Stimulated activated CD8-positive, alpha-beta memory T cell treated with anti-CD3 and anti-CD28 coated beads, Interleukin-4, amount 100 ng/mL, for 24 hours (primary cell): ENCODE measurements at regions not wholly inside any gene's neighbourhood (a gene's known extent, or its start where the extent isn't known, plus 50 kb on each side); places are given as distances from the start of the nearest gene placed in this dataset.

Experiments used
- DNase-seq: peaks from one replicate; pipeline ENCODE4 v3.0.0-alpha.2; 2020; ENCODE audit warnings: low read depth

DNA sequence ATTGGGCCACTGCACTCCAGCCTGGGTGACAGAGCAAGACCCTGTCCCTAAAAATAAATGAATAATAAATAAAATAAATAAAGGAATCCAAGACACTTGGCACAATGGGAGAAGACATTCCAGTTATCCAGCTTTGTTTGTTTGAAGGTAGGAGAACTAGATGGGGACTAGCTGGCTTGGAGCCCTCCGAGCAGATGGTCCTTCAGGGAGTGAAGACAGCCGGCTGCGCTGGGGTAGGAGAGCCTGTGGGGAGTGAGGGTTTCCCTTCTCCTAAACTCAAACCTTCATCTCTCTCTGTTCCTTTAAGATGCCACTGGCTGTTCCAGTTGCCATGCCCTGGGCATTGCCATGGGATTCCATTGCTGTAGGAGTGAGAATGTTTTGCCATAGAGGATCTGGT is 120.6 kb downstream of the NAV1 start:
- DNase-seq: no peak

DNA sequence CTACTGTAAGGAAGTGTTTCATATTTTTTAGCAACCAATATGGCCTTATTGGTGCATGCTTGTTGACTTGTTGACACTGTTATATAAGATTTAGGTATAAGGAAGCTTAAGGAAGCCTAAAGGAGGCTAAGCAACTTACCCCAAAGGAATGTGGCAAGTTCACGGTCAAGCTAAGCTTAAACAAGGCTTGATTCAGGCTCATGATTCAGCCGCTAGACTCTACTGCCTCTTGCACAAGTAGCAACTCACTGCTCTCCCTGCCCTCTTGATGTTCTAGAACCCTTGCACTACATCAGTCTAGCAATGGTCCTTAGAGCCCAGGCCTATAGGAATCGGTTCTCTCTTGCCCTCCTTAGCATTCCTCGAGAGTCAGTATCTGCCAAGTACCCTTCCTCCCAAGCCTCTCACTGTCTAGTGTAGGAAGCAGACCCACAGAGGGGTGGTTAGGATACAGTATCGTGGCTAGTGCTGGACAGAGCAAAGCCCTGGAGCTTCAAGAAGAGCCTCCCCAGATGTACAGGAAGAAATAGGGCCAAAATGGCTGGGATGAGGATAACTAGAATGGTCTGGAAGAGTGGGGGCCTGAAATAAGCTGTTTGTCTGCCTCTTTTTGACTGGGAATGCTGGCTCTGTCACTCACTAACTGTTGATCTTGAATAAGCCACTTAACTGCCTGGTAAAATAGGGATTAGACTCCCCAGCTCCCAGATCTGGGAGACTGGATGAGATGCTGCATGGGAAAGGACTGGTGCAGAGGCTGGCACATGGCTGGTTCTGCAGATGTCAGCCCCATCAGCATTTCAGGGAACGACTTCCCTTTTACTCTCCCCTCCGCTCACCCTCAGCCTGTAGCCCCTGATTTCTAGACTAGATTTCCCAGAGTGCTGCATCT is 122.2 kb downstream of the NAV1 start:
- DNase-seq: no peak

DNA sequence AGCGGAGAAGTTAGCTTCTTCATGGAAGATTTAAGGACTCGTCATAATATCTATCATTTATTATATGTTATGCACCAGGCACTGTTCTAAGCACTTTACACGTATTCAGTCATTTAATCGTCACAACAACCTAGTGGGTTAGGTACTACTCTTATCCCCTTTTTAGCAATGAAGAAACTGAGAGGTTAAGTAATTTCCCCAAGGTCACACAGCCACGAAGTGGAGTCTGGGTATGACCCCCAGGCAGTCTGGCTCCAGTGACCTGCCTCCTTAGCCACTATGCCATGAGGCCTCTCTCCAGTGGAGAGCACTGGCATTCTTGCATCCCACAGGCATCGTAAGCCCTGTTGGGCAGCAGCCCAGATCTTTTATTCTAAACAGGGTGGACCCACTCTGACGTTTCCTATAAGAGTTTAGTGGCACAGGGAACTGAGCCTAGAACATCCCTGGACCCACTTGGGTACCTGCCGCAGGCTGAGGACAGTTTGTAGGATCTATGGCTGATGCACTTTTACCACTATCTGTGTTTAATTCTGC is 123.0 kb downstream of the NAV1 start:
- DNase-seq: no peak

DNA sequence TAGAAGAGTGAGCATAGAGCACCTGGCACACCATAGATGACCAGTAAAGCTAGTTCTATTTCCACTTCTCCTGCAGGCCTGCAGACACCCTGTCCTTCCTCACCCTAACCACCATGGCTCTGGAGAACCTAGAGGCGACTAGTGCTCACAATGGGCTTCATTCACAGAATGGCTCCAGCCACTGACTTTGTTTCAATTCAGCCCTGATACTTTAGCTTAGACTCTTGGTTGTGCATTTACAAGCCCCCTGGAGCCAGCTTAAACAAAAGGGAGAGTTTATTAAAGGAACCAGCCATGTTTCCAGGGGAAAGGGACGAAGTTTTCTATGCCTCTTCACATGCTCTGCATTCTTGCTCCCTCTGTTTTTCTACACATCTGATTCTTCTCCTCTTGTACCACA is 123.7 kb downstream of the NAV1 start:
- no peak for DNase-seq

DNA sequence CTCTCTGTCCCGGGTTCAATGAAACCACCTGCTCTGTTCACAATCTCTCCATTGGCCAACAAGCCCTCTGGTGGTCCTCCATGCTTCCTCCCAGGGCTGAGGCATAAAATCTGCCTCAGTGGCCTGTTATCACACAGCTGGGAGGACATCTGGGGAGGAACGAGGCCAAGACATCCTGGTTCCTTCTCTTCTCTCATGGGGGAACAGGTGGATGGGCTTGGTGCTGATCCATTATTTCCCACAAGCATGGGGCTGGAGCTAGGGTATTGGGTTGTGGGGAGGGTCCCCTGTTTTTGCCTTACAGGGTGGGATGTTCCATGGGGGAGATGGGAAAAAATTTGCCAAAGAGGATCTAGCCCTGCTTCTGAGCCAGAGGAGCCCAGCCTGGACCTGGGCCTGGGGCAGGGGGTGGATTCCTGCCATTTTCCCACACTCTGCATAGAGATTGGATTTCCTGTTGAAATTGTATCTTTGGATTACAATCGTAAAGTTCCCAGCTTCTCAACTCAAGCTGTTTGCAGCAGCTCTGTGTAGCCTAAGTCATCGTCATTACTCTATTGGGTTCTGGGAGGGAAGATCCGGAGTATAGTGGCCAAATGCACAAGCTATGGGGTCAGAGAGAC is 124.7 kb downstream of the NAV1 start:
- DNase-seq: no peak

DNA sequence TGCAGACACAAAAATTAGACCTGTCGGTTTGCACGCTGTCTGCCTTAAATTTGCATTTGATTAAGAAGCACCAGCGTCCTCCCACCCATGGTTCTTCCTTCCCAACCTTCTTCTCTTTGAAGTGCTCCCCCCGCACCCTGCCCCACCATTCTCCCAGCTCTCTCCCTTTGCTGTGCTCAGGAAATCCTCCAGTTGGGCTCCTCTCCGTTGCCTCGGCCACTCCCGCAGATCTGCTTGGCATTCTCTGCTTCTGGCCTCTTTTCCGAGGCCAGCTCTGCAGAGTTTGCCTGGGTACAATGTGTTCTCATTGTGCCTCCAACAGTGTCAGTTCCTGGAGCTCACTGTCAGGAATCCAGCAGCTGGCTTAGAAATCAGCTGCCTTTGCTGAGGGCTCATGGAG is 126.1 kb downstream of the NAV1 start:
- DNase-seq: no peak

DNA sequence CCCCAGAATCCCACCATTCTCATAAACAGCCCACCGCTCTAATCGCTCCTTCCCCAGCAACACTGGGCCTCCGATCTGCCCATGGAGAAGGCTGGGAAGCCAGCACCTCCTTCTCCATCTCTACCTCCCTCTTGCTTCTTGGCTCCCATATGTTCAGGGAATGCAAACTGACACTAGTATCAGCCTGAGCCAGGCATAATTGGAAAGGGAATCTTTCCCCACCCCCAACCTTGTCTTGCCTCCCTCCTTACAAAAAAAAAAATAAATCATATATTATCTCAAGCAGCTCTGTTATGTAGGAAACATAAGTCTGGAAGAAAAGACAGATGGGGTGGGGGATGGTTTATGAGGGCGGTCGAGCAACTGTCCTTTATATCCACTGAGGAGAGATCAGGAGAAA is 127.2 kb downstream of the NAV1 start:
- no peak for DNase-seq

DNA sequence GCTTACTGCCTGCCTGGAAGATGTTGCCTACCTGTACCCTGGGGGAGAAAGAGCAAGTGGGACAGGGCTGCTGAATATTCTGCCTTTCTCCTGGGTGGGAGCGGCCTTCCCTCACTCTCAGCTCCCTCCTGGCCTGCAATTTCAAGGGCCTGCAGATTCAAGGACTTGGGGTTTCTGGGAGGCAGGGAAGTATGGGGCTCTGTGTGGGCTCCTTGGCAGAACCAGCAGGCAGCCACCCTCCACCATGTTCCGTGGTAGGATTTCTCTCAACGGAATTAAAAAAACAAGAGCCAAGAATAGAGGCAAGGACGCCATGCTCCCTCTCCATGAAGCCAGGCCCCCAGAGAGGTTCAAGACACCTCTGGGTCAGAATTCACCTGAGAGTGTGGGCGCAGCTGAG is 127.7 kb downstream of the NAV1 start:
- DNase-seq: no peak

DNA sequence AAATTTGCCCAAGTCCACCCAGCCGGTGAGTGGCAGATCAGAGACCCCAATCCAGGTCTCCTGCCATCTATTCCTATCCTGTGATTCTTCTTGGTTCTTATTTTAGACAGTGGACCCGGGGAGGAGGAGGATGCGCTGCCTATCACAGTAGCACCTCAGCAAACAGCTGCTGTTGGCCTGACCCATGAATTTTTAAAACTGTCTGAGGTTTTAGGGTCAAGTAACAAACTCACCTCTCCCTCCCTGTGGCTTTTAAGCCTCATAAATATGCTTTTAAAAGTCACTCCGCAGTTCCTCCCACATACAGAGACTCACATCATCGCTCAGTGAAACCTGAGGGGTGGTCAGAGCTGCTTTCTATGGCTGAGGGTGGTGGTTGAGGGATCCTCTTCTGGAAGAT is 128.6 kb downstream of the NAV1 start:
- DNase-seq: no peak

DNA sequence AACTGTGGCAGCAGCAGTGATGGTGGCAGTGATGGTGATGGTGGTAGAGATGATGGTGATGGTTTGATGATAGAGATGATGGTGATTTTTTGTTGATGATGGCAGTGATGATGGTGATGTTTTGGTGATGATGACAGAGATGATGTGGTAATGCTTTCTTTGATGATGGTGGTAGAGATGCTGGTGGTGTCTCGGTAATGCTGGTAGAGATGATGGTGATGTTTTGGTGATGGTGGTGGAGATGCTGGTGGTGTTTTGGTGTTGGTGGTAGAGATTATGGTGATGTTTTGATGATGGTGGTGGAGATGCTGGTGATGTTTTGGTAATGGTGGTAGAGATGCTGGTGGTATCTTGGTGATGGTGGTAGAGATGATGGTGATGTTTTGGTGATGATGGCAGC is 131.6 kb downstream of the NAV1 start:
- no peak for DNase-seq

DNA sequence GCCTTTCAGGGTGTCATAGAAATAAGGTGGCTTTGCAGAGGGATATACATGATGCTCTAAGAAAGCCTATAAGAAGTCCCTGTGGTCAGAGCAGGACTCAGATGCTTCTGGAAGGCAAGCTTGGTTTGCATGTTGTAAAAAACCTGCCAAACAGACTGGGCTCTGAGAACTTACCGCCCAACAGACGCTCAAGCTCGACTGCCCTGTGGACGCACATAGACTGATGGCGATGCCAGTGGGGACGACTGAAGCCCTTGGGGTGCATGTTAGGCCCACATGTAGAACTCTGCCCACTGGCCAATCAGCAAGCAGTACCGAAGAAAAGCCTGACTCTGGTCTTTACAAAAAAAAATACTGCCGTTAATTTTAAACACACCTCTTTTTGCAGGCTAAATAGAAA is 133.8 kb downstream of the NAV1 start:
- DNase-seq: no peak

DNA sequence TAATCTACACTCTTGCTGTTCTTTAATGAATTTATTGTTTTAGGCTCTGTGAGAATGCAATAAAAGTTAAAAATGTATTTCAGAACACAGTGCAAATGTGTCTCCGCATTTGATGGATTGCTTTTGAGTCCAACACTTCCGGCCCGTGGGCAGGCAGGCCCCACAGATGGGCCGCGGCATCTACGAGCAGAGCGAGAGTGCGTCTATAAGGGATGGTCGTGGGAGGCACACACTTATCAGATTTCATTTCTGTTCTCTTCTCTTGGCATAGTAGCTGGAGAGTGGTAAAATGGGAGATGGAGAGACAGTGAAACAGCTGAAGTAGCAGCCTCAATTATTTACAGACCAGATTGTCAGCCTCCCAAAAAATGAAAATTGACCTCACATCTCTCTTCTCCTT is 134.2 kb downstream of the NAV1 start:
- no peak for DNase-seq

DNA sequence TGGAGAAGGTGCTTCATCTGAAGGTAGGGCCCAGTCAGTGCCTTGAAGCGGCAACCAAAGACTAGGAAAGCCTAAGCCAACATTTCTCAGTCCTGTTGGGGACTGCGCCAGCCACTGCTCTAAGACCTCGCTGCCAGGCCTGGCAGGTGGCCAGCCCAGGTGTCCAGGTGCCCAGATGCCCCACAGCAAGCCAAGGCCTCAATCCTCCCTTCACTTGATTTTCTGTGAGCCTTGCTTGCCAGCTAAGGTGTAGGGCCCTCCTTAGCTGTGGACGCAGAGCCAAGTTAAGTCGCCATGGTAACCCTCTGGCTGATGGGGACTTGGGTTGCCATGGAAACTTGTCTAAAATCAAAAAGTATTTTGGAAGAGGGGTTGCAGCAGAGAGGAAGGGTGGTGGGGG is 135.0 kb downstream of the NAV1 start:
- no peak for DNase-seq

DNA sequence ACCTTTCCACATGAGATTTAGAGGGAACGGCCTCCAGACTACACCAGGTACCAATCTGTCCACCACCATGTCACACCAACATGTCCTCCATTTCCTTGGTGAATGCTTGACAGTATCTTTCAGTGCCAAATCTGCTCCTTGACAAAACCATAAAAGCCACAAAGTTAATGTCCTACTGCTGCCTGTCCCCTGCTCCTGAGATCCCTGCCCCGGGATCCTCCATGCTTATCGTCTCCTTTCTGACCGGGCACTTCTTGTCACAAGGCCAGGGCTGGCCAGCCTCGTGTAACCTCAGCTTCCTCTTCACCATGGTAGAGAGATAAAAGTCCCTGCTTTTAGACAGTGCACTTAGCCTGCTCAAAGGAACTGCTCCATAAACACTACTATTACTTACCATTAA is 136.2 kb downstream of the NAV1 start:
- DNase-seq: no peak

DNA sequence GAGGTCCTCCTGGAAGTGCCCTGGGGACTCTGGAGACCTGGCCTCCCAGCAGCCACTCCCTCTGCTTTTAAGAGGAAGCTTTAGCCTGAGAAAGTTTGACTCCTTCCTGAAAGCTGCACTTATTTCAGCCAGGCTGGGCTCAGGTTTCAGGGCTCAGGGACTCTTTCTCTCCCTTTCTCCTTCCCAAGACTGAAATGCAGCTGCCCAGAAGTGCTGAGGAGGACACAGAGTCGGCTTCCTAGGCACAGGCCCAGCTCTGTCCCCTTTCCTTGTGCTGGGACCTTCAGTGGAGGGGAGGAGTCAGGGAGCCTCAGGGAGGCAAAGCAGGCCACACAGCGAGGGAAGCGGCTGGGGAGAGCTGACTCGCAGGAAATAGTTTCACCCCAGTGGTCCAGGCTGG is 137.3 kb downstream of the NAV1 start:
- DNase-seq: no peak

DNA sequence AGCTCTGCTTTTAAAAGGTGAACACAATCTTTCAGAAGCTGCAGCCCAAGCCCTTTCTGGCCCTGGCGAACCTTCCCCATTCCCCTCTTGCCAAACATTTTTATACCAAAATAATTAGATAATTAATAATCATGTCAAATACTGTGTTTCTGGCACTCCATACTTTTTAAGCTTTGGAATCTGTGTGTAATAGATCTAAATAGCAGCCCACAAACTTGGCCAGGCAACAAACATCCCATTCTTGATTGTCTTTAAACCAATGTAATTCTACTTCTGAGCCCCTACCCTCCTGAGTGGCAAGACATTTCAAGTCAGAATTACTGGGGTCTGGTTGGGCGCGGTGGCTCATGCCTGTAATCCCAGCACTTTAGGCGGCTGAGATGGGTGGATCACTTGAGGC is 137.7 kb downstream of the NAV1 start:
- no peak for DNase-seq

DNA sequence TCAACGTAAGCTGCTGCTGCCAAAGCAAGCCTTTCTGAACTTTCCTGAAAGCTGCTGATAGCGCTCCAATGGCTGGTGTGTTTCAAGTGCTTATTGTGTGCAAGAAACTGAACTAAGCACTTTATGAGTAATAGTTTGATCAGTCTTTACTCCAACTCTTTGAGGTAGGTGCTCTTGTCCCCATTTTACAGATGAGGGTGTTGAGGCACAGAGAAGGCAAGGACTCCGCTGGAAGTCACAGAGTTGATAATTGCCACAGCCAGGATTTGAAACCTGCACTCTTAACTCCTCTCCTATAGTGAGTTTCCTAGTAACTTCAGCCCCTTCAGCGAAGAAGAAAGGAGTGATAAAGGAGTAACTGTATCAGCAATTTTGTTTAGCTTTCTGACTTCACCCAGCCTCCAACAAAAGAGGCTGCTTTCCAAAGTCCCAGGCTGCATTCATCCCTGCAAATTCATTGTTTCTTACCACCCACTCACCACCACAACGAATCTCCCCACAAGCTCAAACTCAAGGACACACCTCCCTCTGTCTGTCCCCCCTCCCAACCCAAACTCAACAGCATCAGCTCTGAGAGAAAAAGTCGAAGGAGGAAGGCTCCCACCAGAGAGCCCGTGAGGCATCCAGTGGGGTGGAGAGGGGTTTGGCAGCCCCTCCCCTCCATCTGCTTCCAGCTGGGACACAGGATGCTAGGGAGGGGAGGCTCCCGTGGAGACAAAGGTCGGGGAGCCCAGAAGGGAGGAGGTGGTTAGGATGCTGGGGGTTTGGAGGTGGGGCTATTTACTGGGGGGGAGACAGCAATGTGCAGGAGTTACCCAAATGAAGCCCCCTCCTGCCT is 139.6 kb downstream of the NAV1 start:
- no peak for DNase-seq

DNA sequence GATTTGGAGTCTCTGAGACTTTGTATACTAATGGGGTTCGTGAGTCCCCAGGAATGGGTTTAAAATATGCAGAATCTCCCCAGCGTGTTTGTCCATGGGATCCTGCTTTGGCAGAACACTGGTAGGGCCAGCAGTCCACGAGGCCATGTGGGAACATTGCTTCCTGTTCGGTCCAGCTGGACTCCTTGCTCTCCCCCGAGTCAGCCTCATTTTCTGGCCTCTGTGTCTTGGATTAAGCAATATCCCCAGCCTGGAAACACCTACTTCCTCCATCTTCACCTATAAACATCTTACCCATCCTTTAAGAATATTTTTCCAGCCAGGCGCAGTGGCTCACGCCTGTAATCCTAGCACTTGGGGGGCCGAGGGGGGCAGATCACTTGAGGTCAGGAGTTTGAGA is 142.4 kb downstream of the NAV1 start:
- no peak for DNase-seq

DNA sequence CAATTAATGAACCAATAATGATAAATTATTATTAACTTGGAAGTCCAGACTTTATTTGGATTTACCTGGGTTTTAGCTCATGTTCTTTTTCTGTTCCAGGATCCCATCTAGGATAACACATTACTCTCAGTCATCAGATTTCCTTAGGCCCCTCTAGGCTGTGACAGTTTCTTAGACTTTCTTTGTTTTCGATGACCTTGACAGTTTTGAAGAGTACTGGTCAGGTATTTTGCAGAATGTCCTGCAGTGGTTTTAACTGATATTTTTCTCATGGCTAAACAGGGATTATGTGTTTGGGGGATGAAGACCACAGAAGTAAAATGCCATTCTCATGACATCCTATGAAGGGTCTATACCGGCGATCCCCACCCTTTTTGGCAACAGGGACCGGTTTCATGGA is 144.0 kb downstream of the NAV1 start:
- DNase-seq: no peak

DNA sequence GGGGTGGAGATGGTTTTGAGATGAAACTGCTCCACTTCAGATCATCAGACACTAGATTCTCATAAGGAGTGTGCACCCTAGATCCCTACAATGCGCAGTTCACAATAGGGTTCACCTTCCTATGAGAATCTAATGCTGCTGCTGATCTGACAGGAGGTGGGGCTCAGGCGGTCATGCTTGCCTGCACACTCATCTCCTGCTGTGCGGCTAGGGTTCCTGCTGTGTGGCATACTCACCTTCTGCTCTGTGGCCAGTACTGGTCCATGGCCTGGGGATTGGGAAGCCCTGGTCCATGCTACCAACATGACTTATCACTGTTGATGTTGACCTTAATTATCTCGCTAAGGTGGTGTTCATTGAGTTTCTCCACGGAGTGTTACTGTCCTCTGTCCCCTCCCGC is 144.5 kb downstream of the NAV1 start:
- DNase-seq: no peak

DNA sequence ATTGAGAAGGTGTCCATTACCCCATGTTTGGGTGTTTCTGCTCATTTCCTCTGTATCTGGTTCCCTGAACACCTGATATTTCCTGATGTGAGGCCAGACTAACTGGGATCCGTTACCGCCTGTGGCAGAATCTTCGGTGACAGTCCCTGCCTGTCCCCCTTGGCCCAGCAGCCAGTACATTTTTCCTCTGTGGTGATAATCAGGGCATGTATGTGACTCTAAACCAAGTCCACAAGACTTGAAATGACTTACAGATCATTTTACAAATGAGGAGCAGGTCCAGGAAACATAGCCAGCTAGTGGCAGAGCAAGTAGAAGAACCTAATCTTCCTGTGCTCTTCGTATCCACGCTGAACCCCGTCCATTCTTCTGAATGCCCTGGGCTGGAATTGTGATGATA is 143.5 kb upstream of the IPO9 start:
- no peak for DNase-seq

DNA sequence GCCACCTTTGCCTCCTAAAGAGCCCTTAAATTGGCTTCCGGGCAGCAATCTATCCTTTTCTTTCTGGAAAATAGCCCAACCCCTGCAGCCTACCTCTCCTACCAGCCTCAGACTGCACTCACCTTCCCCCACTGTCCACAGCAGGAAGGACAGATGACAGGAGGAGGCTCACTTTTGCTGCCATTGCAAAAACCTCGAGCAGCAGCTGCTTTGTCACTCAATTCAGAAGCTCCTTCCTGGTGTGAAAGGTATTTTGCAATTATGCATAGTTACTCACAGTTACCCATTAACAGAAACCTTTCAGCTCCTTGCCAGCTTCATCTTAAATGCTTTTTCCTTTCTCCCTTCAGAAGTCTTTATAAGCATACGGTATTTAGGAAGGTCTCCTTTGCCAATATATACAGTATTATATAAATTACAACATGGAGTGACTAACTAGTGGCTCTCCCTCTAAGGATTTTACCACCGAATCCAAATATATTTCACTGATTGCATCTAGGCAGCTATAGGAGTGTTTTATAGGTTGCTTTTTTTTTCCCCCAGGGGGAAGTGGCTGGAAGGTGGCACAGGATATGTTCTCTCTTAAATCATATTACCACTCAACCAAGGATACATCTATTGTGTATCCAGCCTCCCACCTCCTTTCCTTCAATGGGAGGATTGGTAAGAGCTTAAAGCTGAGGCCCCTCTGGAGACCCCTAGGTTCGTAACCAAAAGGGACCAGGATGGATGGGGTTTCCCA is 142.1 kb upstream of the IPO9 start:
- no peak for DNase-seq
